ENCODE measurements at regions not wholly inside any gene's neighbourhood (a gene's known extent, or its start where the extent isn't known, plus 50 kb on each side); places are given as distances from the start of the nearest gene placed in this dataset.

- Mint-ChIP-seq H3K4me1 (ENCODE audit: low read depth in 2 of 2) (no peaks in the 10 kb centered on the region), H3K27ac (no peak overlapping the region), H3K36me3 (ENCODE audit: insufficient read depth) (no peaks in the 10 kb centered on the region), H3K9me3 (peaks cover 7% of the 10 kb centered on the region in 2 donors), H3K27me3 (no peaks in the 10 kb centered on the region), H3K4me3 (no peak overlapping the region)
- ATAC-seq (replicated peaks) = no peak
- no peak for DNase-seq
Measured at GRCh38 chr15:37581866-37582532, 352.4 kb upstream of the TMCO5A start.

DNA sequence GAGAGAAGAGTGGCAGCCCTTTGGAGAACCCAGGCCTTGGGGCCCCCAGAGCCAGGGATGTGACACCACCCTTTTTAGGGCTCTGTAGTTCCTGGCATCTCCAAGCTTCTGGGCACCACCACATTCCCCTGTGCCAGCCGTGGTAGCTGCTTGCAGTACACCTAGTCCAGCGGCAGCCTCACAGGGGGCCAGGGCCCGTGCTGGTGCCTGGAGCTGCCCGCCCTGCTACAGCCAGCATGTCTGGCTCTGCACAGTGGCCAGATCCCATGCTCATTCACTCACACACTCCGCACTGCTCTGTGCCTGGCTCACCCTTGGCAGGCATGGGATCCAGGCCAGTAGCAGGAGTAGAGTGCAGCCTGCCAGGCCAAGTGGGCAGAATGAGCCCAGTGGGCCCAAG lies 351.6 kb upstream of the TMCO5A start:
- Mint-ChIP-seq H3K4me1 (ENCODE audit: low read depth in 2 of 2) (no peaks in the 10 kb centered on the region), H3K36me3 (ENCODE audit: insufficient read depth) (no peaks in the 10 kb centered on the region), H3K9me3 (peaks cover 7 to 12% of the 10 kb centered on the region in 2 donors), H3K27me3 (no peaks in the 10 kb centered on the region), H3K4me3 (no peak overlapping the region), H3K27ac (no peak overlapping the region)
- ATAC-seq (replicated peaks) (no peak), DNase-seq (no peak)

DNA sequence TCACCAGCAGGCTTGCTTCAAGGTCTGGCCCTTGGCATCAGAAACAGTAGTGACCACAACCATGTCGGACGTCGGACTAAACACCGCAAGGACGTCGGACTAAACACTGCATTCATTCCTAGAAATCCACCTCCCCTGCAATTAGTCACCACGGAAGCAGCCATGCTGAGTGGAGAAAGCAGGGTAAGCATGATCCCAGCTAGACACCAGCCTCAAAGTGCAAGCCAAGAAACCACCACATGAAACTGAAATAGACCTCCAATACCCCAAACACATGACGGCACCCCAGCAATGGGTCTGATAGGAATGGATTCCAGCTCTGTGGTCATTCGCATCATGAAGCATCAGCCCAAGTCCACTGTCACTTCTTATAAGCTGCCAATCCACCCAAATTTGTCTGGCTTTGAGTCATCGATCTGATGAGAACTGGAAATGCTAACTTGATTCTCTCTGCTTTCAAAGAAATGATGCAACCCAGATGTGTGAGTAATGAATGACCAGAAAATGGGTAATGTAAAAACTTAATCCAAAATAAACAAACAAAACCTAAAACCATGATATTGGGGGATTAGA lies 348.3 kb upstream of the TMCO5A start:
- Mint-ChIP-seq H3K27me3 (no peaks in the 10 kb centered on the region), H3K9me3 (peaks cover 7 to 12% of the 10 kb centered on the region in 2 donors), H3K4me1 (ENCODE audit: low read depth in 2 of 2) (no peaks in the 10 kb centered on the region), H3K27ac (no peak overlapping the region), H3K4me3 (no peak overlapping the region), H3K36me3 (ENCODE audit: insufficient read depth) (no peaks in the 10 kb centered on the region)
- no peak for ATAC-seq (replicated peaks)
- DNase-seq = no peak

DNA sequence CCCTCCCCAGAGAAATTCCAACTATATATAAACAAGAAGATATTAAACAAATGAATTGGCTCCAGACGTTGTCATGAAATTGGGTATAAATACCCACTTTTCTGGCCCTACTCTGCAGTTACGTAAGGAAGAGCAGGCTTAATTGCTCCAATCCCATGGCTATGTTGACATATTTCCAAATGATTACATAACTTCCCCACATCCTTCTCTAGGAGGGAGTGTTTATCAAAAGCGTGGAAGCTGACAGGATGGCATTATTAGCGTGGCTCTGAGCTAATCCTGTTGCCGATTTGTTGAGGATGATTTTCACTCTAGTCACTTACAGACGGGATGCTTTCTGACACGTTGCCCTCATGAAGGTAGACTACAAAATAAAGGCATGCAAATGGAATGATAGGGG lies 347.5 kb upstream of the TMCO5A start:
- Mint-ChIP-seq H3K9me3 (peaks cover 7 to 12% of the 10 kb centered on the region in 2 donors), H3K27me3 (no peaks in the 10 kb centered on the region), H3K4me3 (no peak overlapping the region), H3K27ac (no peak overlapping the region), H3K36me3 (ENCODE audit: insufficient read depth) (no peaks in the 10 kb centered on the region), H3K4me1 (ENCODE audit: low read depth in 2 of 2) (no peaks in the 10 kb centered on the region)
- DNase-seq = no peak
- no peak for ATAC-seq (replicated peaks)

GRCh38 chr15:37594417-37594816 lies 340.0 kb upstream of the TMCO5A start:
- Mint-ChIP-seq H3K4me3 (no peak overlapping the region), H3K27ac (no peak overlapping the region), H3K9me3 (no peaks in the 10 kb centered on the region), H3K4me1 (ENCODE audit: low read depth in 2 of 2) (no peaks in the 10 kb centered on the region), H3K27me3 (no peaks in the 10 kb centered on the region), H3K36me3 (ENCODE audit: insufficient read depth) (no peaks in the 10 kb centered on the region)
- ATAC-seq (replicated peaks) (no peak), DNase-seq (no peak)

- Mint-ChIP-seq H3K9me3 (no peaks in the 10 kb centered on the region), H3K4me3 (no peak overlapping the region), H3K27me3 (no peaks in the 10 kb centered on the region), H3K4me1 (ENCODE audit: low read depth in 2 of 2) (no peaks in the 10 kb centered on the region), H3K27ac (no peak overlapping the region), H3K36me3 (ENCODE audit: insufficient read depth) (no peaks in the 10 kb centered on the region)
- DNase-seq = no peak
- no peak for ATAC-seq (replicated peaks)
Measured at GRCh38 chr15:37595426-37595970, 338.9 kb upstream of the TMCO5A start.

DNA sequence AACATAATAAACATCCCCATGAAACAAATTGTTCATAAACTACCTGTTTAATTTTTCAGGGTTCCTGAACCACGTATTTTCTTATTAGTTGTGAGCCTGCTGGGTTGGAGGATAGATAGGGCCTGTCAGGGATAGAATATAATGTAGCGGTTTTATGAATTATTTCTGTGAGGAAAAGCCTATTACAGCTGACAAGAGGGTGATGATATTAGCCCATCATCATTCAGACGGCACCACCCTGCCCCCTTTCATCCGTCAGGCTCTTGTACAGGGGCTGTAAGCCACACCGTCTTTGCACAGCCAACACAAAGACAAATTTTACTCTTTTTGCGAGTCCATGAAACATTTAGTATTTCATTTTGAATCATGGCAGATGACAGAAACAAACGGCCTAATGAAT lies 335.3 kb upstream of the TMCO5A start:
- no peak for DNase-seq
- ATAC-seq (replicated peaks) = no peak

GRCh38 chr15:37616215-37616614 lies 318.2 kb upstream of the TMCO5A start:
- peaks cover 7 to 9% of the 10 kb centered on the region in 2 donors for H3K9me3 Mint-ChIP-seq
- no peak for DNase-seq
- no peak overlapping the region for H3K27ac Mint-ChIP-seq
- no peaks in the 10 kb centered on the region for H3K27me3 Mint-ChIP-seq
- ATAC-seq (replicated peaks) = no peak
- no peaks in the 10 kb centered on the region for H3K4me1 Mint-ChIP-seq (ENCODE audit: low read depth in 2 of 2)
- no peak overlapping the region for H3K4me3 Mint-ChIP-seq
- no peaks in the 10 kb centered on the region for H3K36me3 Mint-ChIP-seq (ENCODE audit: insufficient read depth)

More for the DNA sequence above, 335.3 kb upstream of the TMCO5A start:
- Mint-ChIP-seq H3K4me1 (ENCODE audit: low read depth in 2 of 2) (no peaks in the 10 kb centered on the region), H3K27ac (no peak overlapping the region), H3K27me3 (no peaks in the 10 kb centered on the region), H3K9me3 (peaks cover 0 to 1% of the 10 kb centered on the region in 2 donors), H3K36me3 (ENCODE audit: insufficient read depth) (no peaks in the 10 kb centered on the region), H3K4me3 (no peak overlapping the region)

GRCh38 chr15:37618353-37618752 lies 316.1 kb upstream of the TMCO5A start:
- Mint-ChIP-seq H3K27me3 (no peaks in the 10 kb centered on the region), H3K27ac (no peak overlapping the region), H3K9me3 (peaks cover 7% of the 10 kb centered on the region in 2 donors), H3K36me3 (ENCODE audit: insufficient read depth) (no peaks in the 10 kb centered on the region), H3K4me1 (ENCODE audit: low read depth in 2 of 2) (no peaks in the 10 kb centered on the region), H3K4me3 (no peak overlapping the region)
- ATAC-seq (replicated peaks) = no peak
- DNase-seq = no peak

DNA sequence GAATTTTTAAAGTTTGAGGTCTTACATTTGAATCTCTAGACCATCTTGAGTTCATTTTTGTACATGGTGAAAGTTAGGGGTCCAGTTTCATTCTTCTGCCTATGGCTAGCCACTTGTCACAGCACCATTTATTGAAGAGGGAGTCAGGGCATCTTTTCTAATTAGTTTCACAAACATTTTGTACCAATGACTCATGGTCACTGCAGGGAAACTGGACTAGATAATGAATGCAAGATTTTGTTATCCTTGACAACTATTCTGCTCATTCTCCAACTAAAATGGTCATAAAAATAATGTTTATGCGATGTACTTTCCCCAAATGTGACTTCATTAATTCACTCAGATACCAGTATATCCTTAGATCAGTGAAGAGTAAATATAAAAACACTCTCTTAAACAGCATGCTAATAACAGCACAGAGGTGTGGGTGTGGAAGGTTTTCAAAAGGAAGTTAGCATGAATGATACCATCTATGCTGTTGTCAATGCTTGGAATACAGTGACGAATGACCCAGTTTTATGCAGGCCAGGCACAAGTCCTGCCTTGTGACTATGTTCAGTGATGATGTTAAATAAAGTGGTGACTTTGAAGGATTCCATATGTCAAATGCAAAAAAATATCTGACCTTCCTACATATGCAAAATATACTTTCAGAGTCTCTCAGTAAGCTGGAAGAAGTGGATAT lies 314.9 kb upstream of the TMCO5A start:
- DNase-seq = no peak
- no peak for ATAC-seq (replicated peaks)
- Mint-ChIP-seq H3K36me3 (ENCODE audit: insufficient read depth) (no peaks in the 10 kb centered on the region), H3K4me1 (ENCODE audit: low read depth in 2 of 2) (no peaks in the 10 kb centered on the region), H3K4me3 (no peak overlapping the region), H3K27ac (no peak overlapping the region), H3K9me3 (peaks cover 6 to 7% of the 10 kb centered on the region in 2 donors), H3K27me3 (no peaks in the 10 kb centered on the region)

DNA sequence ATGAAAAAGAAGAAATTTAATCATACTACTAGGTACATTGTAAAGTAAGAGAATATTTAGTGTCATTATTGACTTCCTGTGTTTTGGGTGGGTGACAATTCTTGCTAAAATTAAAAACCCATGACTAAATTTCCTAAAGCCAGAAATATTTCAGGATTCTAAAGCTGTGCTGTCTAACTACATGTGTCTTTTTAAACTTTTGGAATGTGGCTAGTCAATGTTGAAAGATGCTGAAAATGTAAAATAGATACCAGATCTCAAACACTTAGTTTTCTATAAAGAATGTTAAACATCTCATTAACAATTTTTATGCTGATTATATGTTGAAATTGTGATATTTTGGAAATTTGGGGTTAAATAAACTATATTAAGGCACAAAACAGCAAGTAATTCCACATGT lies 308.9 kb upstream of the TMCO5A start:
- DNase-seq (no peak), ATAC-seq (replicated peaks) (no peak)
- H3K27ac Mint-ChIP-seq = no peak overlapping the region
- peaks cover 0 to 1% of the 10 kb centered on the region in 2 donors for H3K9me3 Mint-ChIP-seq
- H3K4me1 Mint-ChIP-seq (ENCODE audit: low read depth in 2 of 2) = no peaks in the 10 kb centered on the region
- H3K27me3 Mint-ChIP-seq = no peaks in the 10 kb centered on the region
- H3K4me3 Mint-ChIP-seq = no peak overlapping the region
- H3K36me3 Mint-ChIP-seq (ENCODE audit: insufficient read depth) = no peaks in the 10 kb centered on the region

DNA sequence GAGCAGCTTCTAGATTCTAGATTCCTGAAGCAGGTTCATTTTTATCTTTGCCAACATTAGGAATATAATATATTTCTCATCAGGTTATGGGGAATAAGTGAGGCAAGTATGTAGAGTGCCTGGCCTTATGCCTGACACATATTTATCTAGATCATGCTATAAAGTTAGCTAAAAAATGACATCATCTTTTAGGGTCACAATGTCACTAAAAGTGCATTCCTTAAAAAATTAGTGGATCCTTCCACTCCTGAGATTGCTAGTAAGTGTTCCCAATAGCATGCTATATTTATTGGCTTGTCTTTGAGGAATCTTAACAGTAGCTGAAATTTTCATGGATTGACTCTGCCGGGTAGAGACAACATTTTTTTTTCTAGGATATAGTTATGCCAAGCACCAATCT lies 305.9 kb upstream of the TMCO5A start:
- no peaks in the 10 kb centered on the region for H3K4me1 Mint-ChIP-seq (ENCODE audit: low read depth in 2 of 2)
- H3K9me3 Mint-ChIP-seq = peaks cover 0 to 1% of the 10 kb centered on the region in 2 donors
- no peak overlapping the region for H3K27ac Mint-ChIP-seq
- ATAC-seq (replicated peaks) = no peak
- no peak overlapping the region for H3K4me3 Mint-ChIP-seq
- no peaks in the 10 kb centered on the region for H3K27me3 Mint-ChIP-seq
- no peak for DNase-seq
- H3K36me3 Mint-ChIP-seq (ENCODE audit: insufficient read depth) = no peaks in the 10 kb centered on the region

DNA sequence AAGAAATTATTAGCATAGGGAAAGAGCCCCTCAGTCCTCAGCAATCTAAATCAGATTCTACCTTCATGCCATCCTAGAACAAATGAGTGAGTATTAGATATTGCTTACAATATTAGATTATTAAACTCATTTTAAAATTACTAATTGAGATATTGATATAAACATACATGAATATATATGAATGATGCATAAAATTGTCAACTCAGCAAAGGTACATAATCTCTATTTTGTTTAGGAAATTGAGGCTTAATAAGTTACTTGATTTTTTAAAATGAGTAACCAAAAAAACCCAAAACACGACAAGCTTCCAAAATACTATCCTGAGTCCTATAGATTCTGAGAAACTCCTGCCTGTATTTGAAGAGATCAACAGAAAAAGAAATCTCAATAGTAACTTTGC lies 297.7 kb upstream of the TMCO5A start:
- Mint-ChIP-seq H3K27me3 (no peaks in the 10 kb centered on the region), H3K4me1 (ENCODE audit: low read depth in 2 of 2) (no peaks in the 10 kb centered on the region), H3K27ac (no peak overlapping the region), H3K9me3 (peaks cover 0 to 1% of the 10 kb centered on the region in 2 donors), H3K36me3 (ENCODE audit: insufficient read depth) (no peaks in the 10 kb centered on the region), H3K4me3 (no peak overlapping the region)
- ATAC-seq (replicated peaks) = no peak
- DNase-seq = no peak

DNA sequence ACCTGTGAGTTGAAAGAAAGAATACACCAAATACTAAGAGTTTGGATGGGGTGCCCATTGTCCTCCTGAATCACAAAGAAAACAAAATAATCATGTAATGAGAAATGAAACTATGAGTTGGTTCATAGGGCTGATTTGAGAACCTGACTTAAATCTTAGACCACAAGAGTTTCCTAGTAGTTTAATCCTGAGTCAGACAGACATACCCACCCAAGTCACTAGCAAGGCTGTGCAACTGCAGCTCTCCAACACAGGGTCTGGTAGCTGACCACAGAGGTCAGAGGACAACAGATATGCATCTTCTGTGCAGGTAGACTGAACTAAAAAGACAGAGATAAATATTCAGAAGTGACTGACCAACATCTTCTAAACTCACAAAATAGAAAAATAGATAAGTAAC lies 296.3 kb upstream of the TMCO5A start:
- H3K4me3 Mint-ChIP-seq = no peak overlapping the region
- no peak for DNase-seq
- no peak for ATAC-seq (replicated peaks)

More for the DNA sequence above, 296.3 kb upstream of the TMCO5A start:
- Mint-ChIP-seq H3K27ac (no peak overlapping the region), H3K36me3 (ENCODE audit: insufficient read depth) (no peaks in the 10 kb centered on the region), H3K4me1 (ENCODE audit: low read depth in 2 of 2) (no peaks in the 10 kb centered on the region), H3K27me3 (no peaks in the 10 kb centered on the region), H3K9me3 (peaks cover 0 to 1% of the 10 kb centered on the region in 2 donors)

Data from effector memory CD8-positive, alpha-beta T cell (primary cell).